CD4-positive, alpha-beta T cell treated with Interleukin-1 beta for 1 hour (primary cell): ENCODE measurements at regions not wholly inside any gene's neighbourhood (a gene's known extent, or its start where the extent isn't known, plus 50 kb on each side); places are given as distances from the start of the nearest gene placed in this dataset.
"Not testable (repeated sequence)": the region's sequence is repeated elsewhere in the genome, so short reads cannot be mapped to it uniquely, and the experiment has no call there.

Source experiments
- DNase-seq, 2 donors: peaks; one replicate each; pipeline ENCODE4 v3.0.0-alpha.2; 2020 to 2022

DNA sequence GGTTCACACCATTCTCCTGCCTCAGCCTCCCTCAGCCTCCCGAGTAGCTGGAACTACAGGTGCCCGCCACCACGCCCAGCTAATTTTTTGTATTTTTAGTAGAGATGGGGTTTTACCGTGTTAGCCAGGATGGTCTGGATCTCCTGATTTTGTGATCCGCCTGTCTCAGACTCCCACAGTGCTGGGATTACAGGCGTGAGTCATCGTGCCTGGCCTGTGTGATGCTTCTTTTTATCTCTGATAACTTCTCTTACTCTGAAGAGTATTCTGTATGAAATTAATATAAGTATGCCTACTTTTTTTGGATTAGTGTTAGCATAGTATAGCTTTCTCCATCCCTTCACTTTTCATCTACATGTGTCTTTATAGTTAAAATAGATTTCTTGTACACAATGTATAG is 180.8 kb upstream of the GALNT15 start:
- not testable (repeated sequence) for DNase-seq

DNA sequence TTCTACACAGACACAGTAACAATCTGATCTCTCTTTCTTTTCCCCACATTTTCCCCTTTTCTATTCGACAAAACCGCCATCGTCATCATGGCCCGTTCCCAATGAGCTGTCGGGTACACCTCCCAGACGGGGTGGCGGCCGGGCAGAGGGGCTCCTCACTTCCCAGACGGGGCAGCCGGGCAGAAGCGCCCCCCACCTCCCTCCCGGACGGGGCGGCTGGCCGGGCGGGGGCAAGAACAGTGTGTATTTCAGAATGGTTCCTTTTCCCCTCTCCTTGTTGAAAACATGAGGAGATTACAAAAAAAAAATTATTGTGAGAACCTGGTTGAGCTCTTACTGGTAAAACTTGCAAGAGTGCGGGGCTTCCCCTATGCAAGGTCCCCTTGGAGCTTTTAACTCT is 178.0 kb upstream of the GALNT15 start:
- not testable (repeated sequence) for DNase-seq

GRCh38 chr3:15997274-15997943 is 177.1 kb upstream of the GALNT15 start:
- no peak for DNase-seq

- no peak for DNase-seq
Measured at GRCh38 chr3:15998911-15999310, 175.6 kb upstream of the GALNT15 start.

- DNase-seq, result no peak
Measured at GRCh38 chr3:16004812-16005211, 169.7 kb upstream of the GALNT15 start.

DNA sequence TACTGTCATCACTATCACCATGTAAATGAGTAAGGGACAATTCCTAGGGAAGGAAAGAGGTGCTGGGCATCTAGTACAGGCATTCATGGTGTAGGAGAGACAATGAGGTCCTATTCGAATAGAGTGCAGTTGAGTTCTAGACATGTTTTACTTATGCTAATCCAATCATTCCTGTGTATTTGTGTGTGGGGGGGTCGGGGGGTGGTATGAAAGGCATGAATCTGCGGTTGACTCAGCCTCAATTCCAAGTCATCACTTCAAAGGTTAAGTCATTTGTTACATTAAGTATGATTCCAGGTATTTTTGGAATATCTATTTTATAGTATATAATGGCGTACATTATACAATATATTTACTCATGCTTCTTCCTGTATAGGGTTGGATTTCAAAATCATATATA is 163.1 kb upstream of the GALNT15 start:
- DNase-seq, result no peak

DNA sequence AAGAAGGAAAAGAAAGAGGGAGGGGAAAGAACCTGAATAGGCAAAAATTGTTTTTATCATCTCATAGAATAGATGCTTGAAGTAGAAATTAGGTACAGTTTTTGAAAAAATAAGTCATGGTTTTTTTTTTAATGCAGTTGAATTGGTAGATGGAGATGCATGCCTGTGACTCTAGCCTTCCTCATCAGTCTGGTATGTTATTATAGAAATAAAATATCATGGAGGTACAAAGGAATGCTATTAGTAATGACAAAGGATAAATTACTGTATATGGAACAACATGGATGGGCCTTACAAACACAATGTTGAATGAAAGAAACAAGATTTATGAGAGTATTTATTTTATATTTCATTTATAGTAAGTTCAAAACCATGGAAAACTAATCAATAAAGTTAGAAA is 162.4 kb upstream of the GALNT15 start:
- no peak for DNase-seq

- no peak for DNase-seq
Measured at GRCh38 chr3:16013568-16013967, 160.9 kb upstream of the GALNT15 start.

DNA sequence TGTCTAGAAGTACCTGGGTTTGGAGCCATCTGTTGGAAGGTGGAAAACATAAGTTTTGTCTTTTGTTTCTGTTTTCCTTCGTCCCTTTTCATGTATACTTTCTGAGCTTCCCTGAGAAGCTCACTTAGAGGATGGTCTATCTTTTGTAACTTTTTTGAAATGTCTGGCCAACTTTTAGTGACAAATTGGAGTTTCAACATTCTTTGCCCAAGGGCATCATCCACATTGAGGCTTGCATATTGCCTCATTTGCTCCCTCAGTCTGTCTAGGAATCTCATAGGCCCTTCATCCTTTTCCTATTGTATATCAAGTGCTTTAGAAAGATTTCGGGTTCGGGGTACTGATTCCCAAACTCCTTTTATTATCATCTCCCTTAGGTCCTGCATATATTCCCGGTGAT is 152.7 kb upstream of the GALNT15 start:
- DNase-seq, result not testable (repeated sequence)

- DNase-seq, result not testable (repeated sequence)
Measured at GRCh38 chr3:16023881-16024280, 150.6 kb upstream of the GALNT15 start.

GRCh38 chr3:16024548-16024947 is 149.9 kb upstream of the GALNT15 start:
- no peak for DNase-seq

GRCh38 chr3:16026753-16027152 is 147.7 kb upstream of the GALNT15 start:
- no peak for DNase-seq

- no peak for DNase-seq
Measured at GRCh38 chr3:16028604-16029003, 145.9 kb upstream of the GALNT15 start.

DNA sequence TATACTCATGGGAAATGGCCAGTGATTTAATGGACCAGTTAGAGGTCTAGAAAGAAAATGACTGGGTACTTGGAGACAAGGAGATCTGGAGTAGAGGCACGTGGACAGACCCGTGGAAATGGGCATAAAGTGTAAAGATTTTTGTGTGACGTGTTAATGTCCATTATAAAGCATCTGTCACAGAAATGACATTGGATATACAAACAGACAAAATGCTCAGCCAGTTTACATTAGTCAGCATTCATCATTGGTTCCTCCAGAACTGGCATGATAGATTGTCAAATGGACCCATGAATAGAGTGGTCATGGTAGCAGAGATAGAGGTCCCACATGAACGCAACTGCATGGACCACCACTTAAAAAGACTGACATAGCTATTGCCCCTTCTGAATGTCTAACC is 144.1 kb upstream of the GALNT15 start:
- no peak for DNase-seq

DNA sequence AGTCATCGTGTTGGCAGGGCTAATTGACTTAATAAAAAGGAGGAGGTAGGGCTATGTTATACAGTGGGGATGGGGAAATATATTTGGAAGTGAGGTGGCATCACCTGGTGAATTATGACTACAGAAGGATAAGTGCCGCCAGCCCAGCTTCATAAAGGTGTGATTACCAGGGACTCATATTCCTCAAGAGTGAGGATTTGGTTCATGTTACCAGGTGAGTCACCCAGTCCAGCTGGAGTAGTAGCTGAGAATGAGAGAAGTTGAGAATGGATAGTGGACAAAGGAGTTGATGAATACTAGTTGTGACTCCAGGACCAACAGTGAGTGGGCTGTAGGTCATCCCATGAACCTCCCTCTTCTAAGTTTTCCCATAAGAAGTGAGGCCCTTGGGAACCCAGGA is 143.0 kb upstream of the GALNT15 start:
- DNase-seq, result no peak

- DNase-seq, result no peak
Measured at GRCh38 chr3:16033889-16034687, 140.4 kb upstream of the GALNT15 start.

GRCh38 chr3:16040991-16041390 is 133.5 kb upstream of the GALNT15 start:
- no peak for DNase-seq

DNA sequence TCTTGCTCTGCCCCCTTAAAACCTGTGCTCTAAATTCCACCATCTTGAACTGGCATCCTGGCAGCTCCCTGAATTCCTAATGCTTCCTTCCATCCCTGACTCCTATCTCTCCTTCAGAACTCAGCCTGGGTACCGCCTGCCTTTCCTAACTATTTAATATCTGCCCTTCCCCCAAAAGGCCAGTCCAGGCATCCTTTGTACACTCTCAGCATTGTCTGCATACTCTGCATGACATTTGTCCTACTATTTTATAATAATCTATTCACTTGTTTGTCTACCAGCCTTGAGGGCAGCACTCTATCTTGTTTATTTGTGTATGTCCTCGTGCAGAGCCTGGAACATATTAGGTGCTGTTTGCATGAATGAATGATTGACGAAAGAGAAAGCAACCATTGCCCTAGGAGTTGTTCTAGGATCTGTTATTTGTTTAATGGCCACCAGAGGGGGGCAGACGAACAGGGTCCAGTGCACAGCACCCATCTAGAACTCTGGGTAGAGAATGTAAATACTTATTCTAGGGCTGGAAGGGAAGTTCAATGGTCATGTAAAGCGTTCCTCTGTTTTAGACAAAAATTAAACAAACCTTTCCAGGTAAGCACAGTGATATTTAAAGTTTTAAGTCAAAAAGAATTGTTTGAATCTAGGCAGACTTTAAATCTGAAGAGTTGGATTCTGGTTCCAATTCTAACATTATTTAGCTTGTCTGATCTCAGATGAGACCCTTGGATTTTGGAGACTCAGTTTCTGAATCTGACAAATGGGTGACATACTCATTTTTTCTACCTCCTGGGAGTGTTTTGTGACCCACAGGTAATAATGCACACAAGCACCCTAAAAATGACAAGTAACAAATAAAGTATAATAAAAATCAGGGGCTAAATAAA is 125.8 kb upstream of the GALNT15 start:
- DNase-seq, result peak; percentile 15 to 53

- no peak for DNase-seq
Measured at GRCh38 chr3:16050641-16051467, 123.6 kb upstream of the GALNT15 start.

DNA sequence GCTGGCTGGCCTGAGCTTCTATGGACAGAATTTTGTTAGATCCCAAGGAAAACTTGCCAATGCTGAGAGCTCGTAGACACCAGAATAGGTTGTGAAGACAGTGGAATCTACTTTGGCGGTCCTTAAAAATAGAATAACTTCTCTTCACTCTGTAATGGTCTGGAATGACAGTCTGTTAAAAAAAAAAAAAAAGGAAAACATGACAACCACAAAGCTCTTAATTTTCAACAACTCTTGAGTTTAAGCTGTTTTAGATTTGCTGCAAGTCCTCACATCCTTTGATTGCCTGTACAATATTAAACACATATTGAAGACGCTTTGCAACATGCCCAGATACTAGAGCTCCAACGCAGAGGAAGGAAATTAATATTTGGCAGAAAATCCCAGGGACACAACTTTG is 122.8 kb upstream of the GALNT15 start:
- no peak for DNase-seq

GRCh38 chr3:16052964-16053363 is 121.5 kb upstream of the GALNT15 start:
- no peak for DNase-seq

- no peak for DNase-seq
Measured at GRCh38 chr3:16053794-16054193, 120.7 kb upstream of the GALNT15 start.
